Stimulated activated memory B cell treated with anti-CD40 and anti-IgM and Interleukin-4, amounts not matched to agents 10 μg/mL and 1 μg/mL and 100 μg/mL, for 72 hours (primary cell): ENCODE measurements at regions not wholly inside any gene's neighbourhood (a gene's known extent, or its start where the extent isn't known, plus 50 kb on each side); places are given as distances from the start of the nearest gene placed in this dataset.
"Not testable (repeated sequence)": the region's sequence is repeated elsewhere in the genome, so short reads cannot be mapped to it uniquely, and the experiment has no call there.

ENCODE experiments used
- ATAC-seq: fragments of 150-1000 bp; cut with Tn5 transposase; 2 replicates; pipeline ENCODE4 v1.10.0; 2021
- H3K27ac Mint-ChIP-seq: one replicate; pipeline ENCODE4 v1.8.0; 2022; ENCODE audit warnings: mild to moderate bottlenecking, mixed read lengths
- H3K27me3 Mint-ChIP-seq: one replicate; pipeline ENCODE4 v1.8.0; 2022; ENCODE audit warnings: mixed read lengths
- H3K36me3 Mint-ChIP-seq: one replicate; pipeline ENCODE4 v1.8.0; 2022; ENCODE audit warnings: mixed read lengths
- H3K4me1 Mint-ChIP-seq: one replicate; pipeline ENCODE4 v1.8.0; 2022; ENCODE audit warnings: mixed read lengths
- H3K4me3 Mint-ChIP-seq: one replicate; pipeline ENCODE4 v1.8.0; 2022; ENCODE audit warnings: mild to moderate bottlenecking, moderate library complexity, mixed read lengths
- H3K9me3 Mint-ChIP-seq: one replicate; pipeline ENCODE4 v1.8.0; 2022; ENCODE audit warnings: mixed read lengths

- no peaks in the 10 kb centered on the region for H3K9me3 Mint-ChIP-seq
- no peak for ATAC-seq
- H3K4me3 Mint-ChIP-seq, result no peak overlapping the region
- peaks cover 11% of the 10 kb centered on the region for H3K27me3 Mint-ChIP-seq
- H3K36me3 Mint-ChIP-seq, result no peaks in the 10 kb centered on the region
- no peak overlapping the region for H3K27ac Mint-ChIP-seq
- no peaks in the 10 kb centered on the region for H3K4me1 Mint-ChIP-seq
Observed at GRCh38 chr14:38930898-38931297, 172.1 kb downstream of the SEC23A start.

DNA sequence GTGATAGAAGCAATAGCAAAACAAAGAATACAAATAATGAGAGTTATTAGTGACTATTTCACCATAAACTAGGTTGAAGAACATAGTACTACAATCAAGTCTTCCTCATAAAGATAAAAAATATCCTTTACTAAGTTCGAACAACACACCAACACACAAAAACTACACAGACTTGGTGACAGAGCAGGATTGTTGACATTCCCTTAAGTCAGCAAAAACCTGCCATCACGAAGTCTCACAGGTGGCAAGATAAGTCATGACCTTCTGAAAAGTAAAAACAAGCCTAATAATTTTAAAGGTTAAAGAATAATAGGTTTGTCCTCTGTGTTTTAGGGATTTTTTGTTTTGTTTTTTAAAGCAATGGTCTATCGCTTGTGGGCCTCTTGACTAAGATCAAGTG, 173.0 kb downstream of the SEC23A start:
- no peak for ATAC-seq
- H3K27ac Mint-ChIP-seq, result no peak overlapping the region
- H3K36me3 Mint-ChIP-seq, result no peaks in the 10 kb centered on the region

DNA sequence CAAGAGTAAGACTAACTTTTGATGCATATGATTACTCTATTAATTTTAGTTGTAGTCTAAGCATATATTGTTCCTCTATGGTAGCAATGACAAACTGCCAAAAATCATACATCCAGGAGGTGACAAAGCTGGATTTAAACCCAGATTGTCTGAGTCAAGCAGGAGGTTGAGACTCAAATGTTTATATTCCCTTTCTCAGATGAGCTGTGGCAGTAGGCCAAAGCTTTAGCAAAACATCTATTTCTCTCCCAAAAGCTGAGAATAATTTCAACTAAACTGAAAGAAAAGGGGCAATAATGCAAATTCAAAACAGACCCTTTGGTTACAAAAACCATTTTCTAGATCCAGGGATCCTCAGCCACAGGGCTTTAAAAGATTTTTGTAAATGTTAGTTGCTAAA, 173.6 kb downstream of the SEC23A start:
- H3K36me3 Mint-ChIP-seq, result no peaks in the 10 kb centered on the region
- no peak overlapping the region for H3K27ac Mint-ChIP-seq
- peaks cover 11% of the 10 kb centered on the region for H3K27me3 Mint-ChIP-seq
- no peak overlapping the region for H3K4me3 Mint-ChIP-seq
- no peaks in the 10 kb centered on the region for H3K4me1 Mint-ChIP-seq
- ATAC-seq, result no peak
- H3K9me3 Mint-ChIP-seq, result no peaks in the 10 kb centered on the region

More for the DNA sequence above, 173.0 kb downstream of the SEC23A start:
- Mint-ChIP-seq H3K27me3 (peaks cover 11% of the 10 kb centered on the region), H3K4me3 (no peak overlapping the region), H3K4me1 (no peaks in the 10 kb centered on the region), H3K9me3 (no peaks in the 10 kb centered on the region)

- not testable (repeated sequence) for H3K9me3 Mint-ChIP-seq, H3K27me3 Mint-ChIP-seq, H3K4me1 Mint-ChIP-seq, H3K36me3 Mint-ChIP-seq, H3K27ac Mint-ChIP-seq, ATAC-seq, H3K4me3 Mint-ChIP-seq
Observed at GRCh38 chr14:38921893-38922292, 181.1 kb downstream of the SEC23A start.

- Mint-ChIP-seq H3K36me3 (no peaks in the 10 kb centered on the region), H3K27ac (no peak overlapping the region), H3K27me3 (peaks cover 16% of the 10 kb centered on the region), H3K4me1 (no peaks in the 10 kb centered on the region), H3K4me3 (no peak overlapping the region), H3K9me3 (peaks cover 9% of the 10 kb centered on the region)
- ATAC-seq, result no peak
Observed at GRCh38 chr14:38915125-38915524, 187.9 kb downstream of the SEC23A start.

DNA sequence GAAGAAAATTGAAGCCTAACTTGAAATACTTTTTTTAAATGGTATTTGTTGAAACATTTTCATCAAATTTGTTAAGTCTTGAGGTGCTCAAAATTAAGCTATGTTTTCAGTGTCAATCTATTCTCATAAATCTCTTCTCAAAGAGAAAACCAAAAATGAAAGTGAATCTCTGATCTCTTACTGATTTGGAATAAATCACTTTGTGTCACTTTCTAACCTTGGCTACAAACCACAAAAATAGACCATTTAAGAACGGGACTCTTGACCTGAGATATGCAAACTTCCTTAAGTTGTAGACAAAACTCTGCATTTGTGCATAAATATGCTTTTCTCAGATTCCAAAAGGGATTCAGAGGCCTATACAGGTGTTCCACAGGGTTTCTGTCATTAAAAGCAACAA, 192.9 kb downstream of the SEC23A start:
- Mint-ChIP-seq H3K36me3 (no peaks in the 10 kb centered on the region), H3K4me1 (no peaks in the 10 kb centered on the region), H3K27me3 (no peaks in the 10 kb centered on the region), H3K4me3 (no peak overlapping the region), H3K27ac (no peak overlapping the region), H3K9me3 (no peaks in the 10 kb centered on the region)
- ATAC-seq, result no peak

- Mint-ChIP-seq H3K4me1 (no peaks in the 10 kb centered on the region), H3K9me3 (no peaks in the 10 kb centered on the region), H3K27me3 (no peaks in the 10 kb centered on the region), H3K27ac (no peak overlapping the region), H3K4me3 (no peak overlapping the region), H3K36me3 (no peaks in the 10 kb centered on the region)
- no peak for ATAC-seq
Observed at GRCh38 chr14:38904959-38905358, 198.1 kb downstream of the SEC23A start.

DNA sequence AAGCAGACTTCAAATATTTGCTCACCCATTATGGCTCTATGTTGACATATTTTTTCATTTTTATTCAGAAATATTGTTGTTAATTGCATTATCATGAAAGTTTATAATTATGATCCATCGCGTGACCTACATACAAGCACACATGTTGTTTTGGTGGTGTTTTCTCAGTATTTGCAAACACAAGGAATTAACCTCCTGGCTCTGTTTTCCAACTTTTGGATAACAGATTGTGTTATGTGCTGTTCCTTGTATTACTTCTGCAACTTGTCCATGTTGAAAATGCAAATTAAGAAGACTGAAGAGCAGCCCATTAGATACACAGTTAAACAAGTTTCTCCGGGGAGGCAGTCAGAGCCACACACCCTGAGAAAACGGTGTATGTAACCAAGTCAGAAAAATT, 201.2 kb downstream of the SEC23A start:
- no peaks in the 10 kb centered on the region for H3K36me3 Mint-ChIP-seq
- H3K4me3 Mint-ChIP-seq, result no peak overlapping the region
- no peaks in the 10 kb centered on the region for H3K4me1 Mint-ChIP-seq
- H3K27me3 Mint-ChIP-seq, result no peaks in the 10 kb centered on the region
- no peaks in the 10 kb centered on the region for H3K9me3 Mint-ChIP-seq
- no peak overlapping the region for H3K27ac Mint-ChIP-seq
- no peak for ATAC-seq

DNA sequence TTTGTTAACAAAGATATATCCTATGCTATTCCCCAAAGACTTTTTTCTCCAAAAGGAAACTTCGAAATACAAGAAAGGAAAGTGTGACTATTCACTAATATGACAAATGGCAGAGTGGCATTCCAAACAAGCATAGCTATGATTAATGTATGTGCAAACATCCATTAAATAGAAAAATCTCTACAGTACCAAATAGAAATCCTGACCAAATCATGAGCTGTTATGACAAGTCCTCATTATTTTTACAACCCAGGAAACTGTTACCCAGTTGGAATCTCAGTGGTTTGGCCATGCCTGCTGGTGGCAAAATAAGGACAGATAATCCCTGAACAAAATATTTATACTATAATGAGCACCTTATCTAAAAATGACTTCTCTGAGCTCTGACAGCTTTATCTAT, 202.1 kb downstream of the SEC23A start:
- no peaks in the 10 kb centered on the region for H3K27me3 Mint-ChIP-seq
- no peak overlapping the region for H3K27ac Mint-ChIP-seq
- H3K4me3 Mint-ChIP-seq, result no peak overlapping the region
- H3K36me3 Mint-ChIP-seq, result no peaks in the 10 kb centered on the region
- H3K9me3 Mint-ChIP-seq, result no peaks in the 10 kb centered on the region
- ATAC-seq, result no peak
- no peaks in the 10 kb centered on the region for H3K4me1 Mint-ChIP-seq

- H3K27ac Mint-ChIP-seq, result no peak overlapping the region
- ATAC-seq, result no peak
- no peaks in the 10 kb centered on the region for H3K4me1 Mint-ChIP-seq
- no peaks in the 10 kb centered on the region for H3K27me3 Mint-ChIP-seq
- no peaks in the 10 kb centered on the region for H3K36me3 Mint-ChIP-seq
- H3K4me3 Mint-ChIP-seq, result no peak overlapping the region
- no peaks in the 10 kb centered on the region for H3K9me3 Mint-ChIP-seq
Observed at GRCh38 chr14:38887696-38888095, 215.3 kb downstream of the SEC23A start.

- Mint-ChIP-seq H3K27ac (no peak overlapping the region), H3K4me1 (no peaks in the 10 kb centered on the region), H3K4me3 (no peak overlapping the region), H3K27me3 (no peaks in the 10 kb centered on the region), H3K9me3 (no peaks in the 10 kb centered on the region), H3K36me3 (no peaks in the 10 kb centered on the region)
- ATAC-seq, result no peak
Observed at GRCh38 chr14:38884109-38884508, 218.9 kb downstream of the SEC23A start.

DNA sequence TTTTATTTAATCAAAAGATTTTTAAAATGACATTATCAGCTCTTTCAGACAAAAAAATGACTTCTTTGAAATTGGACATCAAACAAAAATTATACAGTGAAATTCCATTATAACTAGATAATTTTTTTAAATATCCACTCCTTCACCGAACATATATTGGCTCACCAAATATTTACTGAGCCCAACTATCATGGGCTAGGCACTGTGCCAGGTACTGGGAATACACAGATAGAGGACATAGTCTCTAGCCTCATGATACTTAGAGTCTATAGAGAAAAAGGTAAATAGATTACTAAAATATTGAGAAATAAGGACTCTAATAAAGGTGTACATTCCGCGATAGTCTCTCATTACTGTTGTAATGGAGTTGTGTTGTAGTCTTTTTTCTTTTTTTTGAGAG, 219.9 kb downstream of the SEC23A start:
- Mint-ChIP-seq H3K4me3 (no peak overlapping the region), H3K9me3 (no peaks in the 10 kb centered on the region), H3K27ac (no peak overlapping the region), H3K4me1 (no peaks in the 10 kb centered on the region), H3K36me3 (no peaks in the 10 kb centered on the region), H3K27me3 (no peaks in the 10 kb centered on the region)
- no peak for ATAC-seq

DNA sequence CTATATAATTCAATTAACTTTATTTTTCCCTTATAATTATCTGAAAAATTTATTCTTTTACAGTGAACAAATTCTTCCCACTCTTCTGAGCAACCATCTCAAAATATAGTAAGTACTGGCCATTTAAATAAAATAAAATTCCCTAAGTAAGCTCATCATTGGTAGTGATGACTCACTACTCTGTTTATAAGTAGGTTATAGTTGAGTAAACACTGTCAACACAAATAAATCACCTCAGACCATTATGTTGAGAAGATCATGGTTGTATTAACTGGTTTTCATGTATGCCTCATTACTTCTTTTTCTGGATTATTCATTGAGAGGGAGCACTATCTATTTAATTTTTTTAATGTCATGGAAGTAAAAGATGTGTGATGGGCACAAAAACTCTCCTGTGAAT, 220.5 kb downstream of the SEC23A start:
- ATAC-seq, result no peak
- H3K4me1 Mint-ChIP-seq, result no peaks in the 10 kb centered on the region

DNA sequence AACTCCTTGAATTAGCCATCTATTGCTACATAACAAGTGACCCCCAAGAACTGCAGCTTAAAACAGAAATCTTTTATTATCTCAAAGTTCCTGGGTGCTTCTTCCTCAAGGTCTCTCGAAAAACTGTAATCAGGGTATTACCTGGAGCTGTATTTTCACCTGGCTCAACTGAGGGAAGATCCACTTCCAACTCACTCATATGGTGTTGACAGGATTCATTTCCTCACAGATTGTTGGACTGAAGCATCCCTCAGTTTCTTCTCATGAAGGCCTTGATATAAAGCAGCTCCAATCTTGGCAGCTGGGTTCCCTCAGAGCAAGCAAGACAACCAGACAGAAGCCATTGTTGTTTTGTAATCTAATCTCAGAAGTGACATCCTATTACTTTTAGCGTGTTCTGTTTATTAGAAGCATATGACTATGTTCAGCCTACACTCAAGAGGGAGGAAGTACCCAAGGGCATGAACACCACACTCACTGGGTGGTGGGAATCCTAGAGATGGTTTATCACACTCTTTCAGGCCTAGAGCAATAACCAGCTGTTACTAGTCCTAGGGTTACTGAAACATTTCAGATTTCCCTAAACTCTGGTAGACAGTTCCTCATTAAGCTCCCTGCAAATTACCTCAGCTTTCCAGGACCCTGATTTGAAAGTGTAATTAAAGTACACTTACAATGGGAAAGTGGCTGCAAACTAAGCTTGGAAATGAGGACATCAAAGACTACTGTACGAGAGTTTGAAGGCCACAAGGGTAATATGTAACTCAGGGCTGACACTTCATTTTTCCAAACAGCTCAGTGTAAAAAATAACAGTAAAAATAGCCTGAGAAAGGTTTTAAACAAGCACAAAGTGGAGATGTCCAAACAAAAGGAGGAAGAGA, 222.2 kb downstream of the SEC23A start:
- Mint-ChIP-seq H3K4me3 (no peak overlapping the region), H3K4me1 (no peaks in the 10 kb centered on the region), H3K27me3 (peaks cover 14% of the 10 kb centered on the region), H3K36me3 (no peaks in the 10 kb centered on the region), H3K27ac (no peak overlapping the region), H3K9me3 (no peaks in the 10 kb centered on the region)
- ATAC-seq, result no peak

More for the DNA sequence above, 220.5 kb downstream of the SEC23A start:
- peaks cover 2% of the 10 kb centered on the region for H3K27me3 Mint-ChIP-seq
- H3K36me3 Mint-ChIP-seq, result no peaks in the 10 kb centered on the region
- H3K4me3 Mint-ChIP-seq, result no peak overlapping the region
- no peak overlapping the region for H3K27ac Mint-ChIP-seq
- no peaks in the 10 kb centered on the region for H3K9me3 Mint-ChIP-seq

DNA sequence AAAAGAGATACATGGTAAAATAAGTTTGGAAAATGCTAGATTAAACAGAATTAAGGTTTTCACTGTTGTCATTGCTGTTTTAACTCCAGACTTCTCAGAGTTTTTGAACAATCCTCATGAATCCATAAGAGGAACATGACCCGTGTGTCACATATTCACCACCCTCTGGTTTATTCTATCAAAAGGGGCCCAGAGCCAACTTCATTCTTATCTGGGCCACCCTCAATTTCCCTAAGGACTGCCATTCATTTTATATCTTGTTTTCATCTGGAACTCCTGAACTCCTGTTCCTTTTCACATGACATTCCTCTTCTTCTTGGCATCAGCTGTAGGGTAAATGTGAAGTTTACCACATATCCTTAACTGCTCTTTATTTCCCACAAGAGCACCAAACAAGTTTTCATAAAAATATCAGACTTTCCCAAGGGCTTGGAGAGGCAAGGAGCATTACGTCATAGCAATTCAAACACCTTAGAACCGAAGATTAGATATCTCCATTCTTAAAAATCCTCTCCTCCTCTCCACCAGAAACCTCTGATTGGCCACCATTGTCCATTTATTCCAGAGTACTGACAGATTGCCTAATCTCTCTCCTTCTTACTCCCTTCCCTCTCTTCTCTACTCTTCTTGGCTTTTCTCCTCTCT, 225.2 kb downstream of the SEC23A start:
- Mint-ChIP-seq H3K9me3 (no peaks in the 10 kb centered on the region), H3K27me3 (peaks cover 14% of the 10 kb centered on the region), H3K4me1 (no peaks in the 10 kb centered on the region), H3K27ac (no peak overlapping the region), H3K36me3 (no peaks in the 10 kb centered on the region), H3K4me3 (no peak overlapping the region)
- no peak for ATAC-seq

GRCh38 chr14:38874721-38875120, 228.3 kb downstream of the SEC23A start:
- no peak overlapping the region for H3K4me3 Mint-ChIP-seq
- peaks cover 14% of the 10 kb centered on the region for H3K27me3 Mint-ChIP-seq
- H3K27ac Mint-ChIP-seq, result no peak overlapping the region
- H3K36me3 Mint-ChIP-seq, result no peaks in the 10 kb centered on the region
- no peaks in the 10 kb centered on the region for H3K4me1 Mint-ChIP-seq
- no peak for ATAC-seq
- H3K9me3 Mint-ChIP-seq, result no peaks in the 10 kb centered on the region
